K562 (cell line): ENCODE measurements at regions not wholly inside any gene's neighbourhood (a gene's known extent, or its start where the extent isn't known, plus 50 kb on each side); places are given as distances from the start of the nearest gene placed in this dataset.

Experiments
- ATAC-seq: fragments of 200-7000 bp; cut with Tn5 transposase; 3 replicates; pipeline ENCODE4 v1.9.1; 2020; ENCODE audit warnings: moderate library complexity
- BruUV-seq: library from RNA; stranded (reverse); fragments of 400-500 nt; replicated peaks from 2 replicates; lab custom pipeline; 2021; lab: Mats Ljungman, UMichigan
- CTCF ChIA-PET: fragments of 300-600 bp; formaldehyde crosslinking; extraction: SDS; loops from one replicate; lab custom pipeline; 2021; ENCODE audit warnings: low intra/inter-chr PET ratio; lab: Yijun Ruan, JAX
- POLR2A ChIA-PET: fragments of 300-600, 350-650 bp; sonication (Branson Sonifier 250); formaldehyde crosslinking; extraction: SDS; loops from one replicate; lab custom pipeline; 2021; ENCODE audit warnings: antibody characterized with exemption, inconsistent platforms; lab: Yijun Ruan, JAX
- DNase-seq, 4 experiments: peaks; one replicate each; pipeline versions ENCODE4 v3.0.0 to v3.0.0-alpha.2; 2011 to 2018; ENCODE audit warnings: low spot score in 3 of 4, mixed read lengths in 3 of 4; ENCODE audit errors: extremely low read depth in 1 of 4
- FAIRE-seq: peaks from 2 replicates; lab custom pipeline; 2011; peaks lifted over from hg19 to GRCh38; lab: Jason Lieb, UNC
- H2AFZ ChIP-seq: 2 replicates; pipeline ENCODE4 v1.6.0; 2011; ENCODE audit warnings: low read depth, low read length, control low read depth, inconsistent platforms
- H3K27ac ChIP-seq: fragments of 200-600 bp; 3 replicates; pipeline ENCODE4 v1.8.0; 2011; ENCODE audit warnings: low read depth, mild to moderate bottlenecking, control low read depth, inconsistent platforms, low read length, moderate library complexity, mixed read lengths; ENCODE audit errors: extremely low read depth
- H3K27me3 ChIP-seq, 2 experiments: fragments of 300-600 bp in 1 of 2; 2 replicates in 1 of 2; 3 replicates in 1 of 2; pipeline versions ENCODE4 v1.6.0 to v1.8.0; 2011; ENCODE audit warnings: inconsistent platforms in 2 of 2, low read length in 2 of 2, mild to moderate bottlenecking in 1 of 2, mixed read lengths in 1 of 2, moderate library complexity in 1 of 2; ENCODE audit not compliant: control insufficient read depth in 2 of 2, insufficient read depth in 2 of 2
- H3K36me3 ChIP-seq: fragments of 300-600 bp; 3 replicates; pipeline ENCODE4 v1.8.0; 2011; ENCODE audit warnings: mild to moderate bottlenecking, low read length, inconsistent platforms; ENCODE audit not compliant: control insufficient read depth, insufficient read depth
- H3K4me1 ChIP-seq, 2 experiments: fragments of 200-600 bp in 1 of 2; replicated peaks in 1 of 2; 2 replicates in 1 of 2; 3 replicates in 1 of 2; pipeline versions ENCODE4 v1.5.1 to v1.8.0; 2011; ENCODE audit warnings: inconsistent platforms in 2 of 2, low read length in 2 of 2, mild to moderate bottlenecking in 1 of 2, mixed read lengths in 1 of 2, moderate library complexity in 1 of 2; ENCODE audit not compliant: control insufficient read depth in 2 of 2, insufficient read depth in 2 of 2
- H3K4me2 ChIP-seq: 2 replicates; pipeline ENCODE4 v1.6.1; 2011; ENCODE audit warnings: low read length, control low read depth, inconsistent platforms, mixed read lengths; ENCODE audit not compliant: insufficient read depth
- H3K4me3 ChIP-seq: fragments of 200-600 bp; sonication (generic), shearing (Covaris generic); 2 replicates; pipeline ENCODE4 v1.5.1; 2016; ENCODE audit warnings: control low read depth, inconsistent platforms
- H3K79me2 ChIP-seq: fragments of 200-600 bp; 3 replicates; pipeline ENCODE4 v1.8.0; 2011; ENCODE audit warnings: low read length, inconsistent platforms; ENCODE audit not compliant: control insufficient read depth, insufficient read depth
- H3K9ac ChIP-seq, 2 experiments: 2 replicates each; pipeline versions ENCODE4 v1.6.0 to v1.6.1; 2011; ENCODE audit warnings: low read depth in 2 of 2, low read length in 2 of 2, control low read depth in 1 of 2, inconsistent platforms in 1 of 2, mild to moderate bottlenecking in 1 of 2, mixed read lengths in 1 of 2; ENCODE audit not compliant: insufficient read depth in 1 of 2
- H3K9me1 ChIP-seq: one replicate; pipeline ENCODE4 v1.6.0; 2011; ENCODE audit warnings: inconsistent platforms, mild to moderate bottlenecking, low read length, moderate library complexity; ENCODE audit not compliant: control insufficient read depth, insufficient read depth
- H3K9me3 ChIP-seq: replicated peaks from 2 replicates; pipeline ENCODE4 v1.5.1; 2011; ENCODE audit warnings: low read depth, low read length, inconsistent platforms; ENCODE audit not compliant: control insufficient read depth, insufficient read depth
- H4K20me1 ChIP-seq: replicated peaks from 2 replicates; pipeline ENCODE4 v1.6.1; 2011; ENCODE audit warnings: low read length, inconsistent platforms, mixed read lengths; ENCODE audit not compliant: control insufficient read depth, insufficient read depth
- CCNT2 ChIP-seq: IDR thresholded peaks from 2 replicates; pipeline ENCODE4 v1.6.1; 2011; ENCODE audit warnings: borderline replicate concordance, low read depth, mild to moderate bottlenecking, moderate library complexity, mixed read lengths, low read length; ENCODE audit not compliant: insufficient read length; ENCODE audit errors: extremely low read depth
- COPS2 ChIP-seq: fragments of 450-650 bp; conservative IDR thresholded peaks from 2 replicates; pipeline ENCODE4 v1.6.1; 2016; ENCODE audit warnings: mild to moderate bottlenecking, moderate library complexity
- EWSR1 ChIP-seq: fragments of 450-650 bp; IDR thresholded peaks from 2 replicates; pipeline ENCODE4 v1.6.1; 2018; ENCODE audit warnings: borderline replicate concordance, mild to moderate bottlenecking, low read depth, moderate library complexity; ENCODE audit not compliant: partially characterized antibody
- NFE2L1 ChIP-seq: fragments of 450-650 bp; IDR thresholded peaks from 2 replicates; pipeline ENCODE4 v1.6.1; 2016; ENCODE audit warnings: missing genetic modification characterization, low read depth, mild to moderate bottlenecking, missing compliant biosample characterization, moderate library complexity, borderline replicate concordance
- NFIX ChIP-seq: fragments of 250-450 bp; sonication (Bioruptor Pico); IDR thresholded peaks from 2 replicates; pipeline ENCODE4 v1.4.0; 2020; ENCODE audit warnings: low read depth, mild to moderate bottlenecking, moderate library complexity
- PHF8 ChIP-seq: fragments of 200-600 bp; sonication (generic); IDR thresholded peaks from 2 replicates; pipeline ENCODE4 v1.6.1; 2012; ENCODE audit warnings: mixed run types, mild to moderate bottlenecking, inconsistent platforms, low read length, moderate library complexity, borderline replicate concordance
- RBM22 ChIP-seq: fragments of 200-400 bp; formaldehyde crosslinking; IDR thresholded peaks from 2 replicates; pipeline ENCODE4 v1.6.1; 2018; ENCODE audit warnings: low read length, low read depth; ENCODE audit not compliant: poor library complexity, severe bottlenecking
- SETDB1 ChIP-seq: IDR thresholded peaks from one replicate; pipeline ENCODE4 v1.6.1; 2012; ENCODE audit warnings: low read length, control low read depth, inconsistent platforms
- SIRT6 ChIP-seq: IDR thresholded peaks from one replicate; pipeline ENCODE4 v1.6.1; 2012; ENCODE audit warnings: low read depth, mild to moderate bottlenecking, control low read depth, inconsistent platforms, low read length, moderate library complexity
- SMAD3 ChIP-seq: fragments of 450-650 bp; formaldehyde crosslinking; conservative IDR thresholded peaks from 2 replicates; pipeline ENCODE4 v1.4.0; 2020; ENCODE audit warnings: mild to moderate bottlenecking
- ZNF766 ChIP-seq: fragments of 200-800 bp; sonication (Bioruptor generic); conservative IDR thresholded peaks from 2 replicates; pipeline ENCODE4 v1.6.1; 2016; ENCODE audit warnings: missing genetic modification characterization, missing compliant biosample characterization
- WGBS: fragments of 100-300 bp; shearing (Covaris generic); methylation state at CpG from one replicate; pipeline ENCODE4 v1.1.6; 2016; ENCODE audit warnings: low coverage, mixed read lengths; ENCODE audit not compliant: insufficient coverage; ENCODE audit errors: missing lambda C conversion rate; 5-methylcytosine and 5-hydroxymethylcytosine counted together
- in situ Hi-C: fragments of 300-500 bp; cut with MboI; formaldehyde crosslinking; loops from 4 replicates; pipeline ENCODE4 v1.15.0; 2018; ENCODE audit warnings: inconsistent platforms, mixed read lengths
- intact Hi-C: fragments of 100-400 bp; cut with micrococcal nuclease; formaldehyde crosslinking; loops from 2 replicates; pipeline ENCODE4 v1.14.2; 2022
- TF ChIP-seq, protein P1 (sequence below): sonication (generic); formaldehyde crosslinking; IDR thresholded peaks from 2 replicates; pipeline ENCODE4 v1.9.0; 2022; ENCODE audit warnings: mild to moderate bottlenecking, missing genetic modification reagents
- TF ChIP-seq, protein P2 (sequence below): fragments of 150-350 bp; IDR thresholded peaks from 2 replicates; pipeline ENCODE4 v1.6.1; 2014; ENCODE audit warnings: low read depth, mild to moderate bottlenecking, low read length, borderline replicate concordance
- TF ChIP-seq, protein P3 (sequence below): sonication (generic); formaldehyde crosslinking; IDR thresholded peaks from 2 replicates; pipeline ENCODE4 v1.8.1; 2022; ENCODE audit warnings: missing genetic modification reagents
- TF ChIP-seq, protein P4 (sequence below): fragments of 450-650 bp; IDR thresholded peaks from one replicate; pipeline ENCODE4 v1.6.1; 2018; ENCODE audit warnings: mild to moderate bottlenecking, moderate library complexity; ENCODE audit not compliant: partially characterized antibody

DNA sequence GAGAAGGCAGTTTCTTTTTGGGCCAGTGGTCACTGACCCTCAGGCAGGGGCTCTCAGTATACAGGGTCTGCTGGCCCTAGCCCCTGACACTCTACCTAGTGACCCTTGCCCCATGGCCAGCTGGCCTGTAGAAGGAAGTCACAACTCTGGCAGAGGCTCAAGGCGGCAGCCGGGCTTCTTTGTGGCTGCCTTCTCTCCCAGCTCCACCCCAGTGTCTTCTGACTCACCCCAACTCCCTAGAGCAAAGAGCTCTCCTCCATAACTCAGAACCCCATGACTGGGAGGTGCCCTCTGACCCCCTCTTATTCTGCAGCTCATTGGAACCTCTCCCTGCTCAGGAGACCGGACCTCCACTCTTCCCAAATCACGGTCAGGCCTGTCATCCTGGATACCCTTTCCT, 358.2 kb downstream of the FGFR2 start:
- ChIA-PET POLR2A (no interaction called here), CTCF (no interaction called here)
- TF ChIP-seq, protein P1, sequence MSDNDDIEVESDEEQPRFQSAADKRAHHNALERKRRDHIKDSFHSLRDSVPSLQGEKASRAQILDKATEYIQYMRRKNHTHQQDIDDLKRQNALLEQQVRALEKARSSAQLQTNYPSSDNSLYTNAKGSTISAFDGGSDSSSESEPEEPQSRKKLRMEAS, result no peak
- TF ChIP-seq SIRT6, result no peak
- TF ChIP-seq, protein P2, sequence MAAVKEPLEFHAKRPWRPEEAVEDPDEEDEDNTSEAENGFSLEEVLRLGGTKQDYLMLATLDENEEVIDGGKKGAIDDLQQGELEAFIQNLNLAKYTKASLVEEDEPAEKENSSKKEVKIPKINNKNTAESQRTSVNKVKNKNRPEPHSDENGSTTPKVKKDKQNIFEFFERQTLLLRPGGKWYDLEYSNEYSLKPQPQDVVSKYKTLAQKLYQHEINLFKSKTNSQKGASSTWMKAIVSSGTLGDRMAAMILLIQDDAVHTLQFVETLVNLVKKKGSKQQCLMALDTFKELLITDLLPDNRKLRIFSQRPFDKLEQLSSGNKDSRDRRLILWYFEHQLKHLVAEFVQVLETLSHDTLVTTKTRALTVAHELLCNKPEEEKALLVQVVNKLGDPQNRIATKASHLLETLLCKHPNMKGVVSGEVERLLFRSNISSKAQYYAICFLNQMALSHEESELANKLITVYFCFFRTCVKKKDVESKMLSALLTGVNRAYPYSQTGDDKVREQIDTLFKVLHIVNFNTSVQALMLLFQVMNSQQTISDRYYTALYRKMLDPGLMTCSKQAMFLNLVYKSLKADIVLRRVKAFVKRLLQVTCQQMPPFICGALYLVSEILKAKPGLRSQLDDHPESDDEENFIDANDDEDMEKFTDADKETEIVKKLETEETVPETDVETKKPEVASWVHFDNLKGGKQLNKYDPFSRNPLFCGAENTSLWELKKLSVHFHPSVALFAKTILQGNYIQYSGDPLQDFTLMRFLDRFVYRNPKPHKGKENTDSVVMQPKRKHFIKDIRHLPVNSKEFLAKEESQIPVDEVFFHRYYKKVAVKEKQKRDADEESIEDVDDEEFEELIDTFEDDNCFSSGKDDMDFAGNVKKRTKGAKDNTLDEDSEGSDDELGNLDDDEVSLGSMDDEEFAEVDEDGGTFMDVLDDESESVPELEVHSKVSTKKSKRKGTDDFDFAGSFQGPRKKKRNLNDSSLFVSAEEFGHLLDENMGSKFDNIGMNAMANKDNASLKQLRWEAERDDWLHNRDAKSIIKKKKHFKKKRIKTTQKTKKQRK, result no peak
- no peak for TF ChIP-seq COPS2
- no peak for TF ChIP-seq PHF8
- no peak for TF ChIP-seq NFIX (CRISPR knock-in tag)
- no peak for TF ChIP-seq CCNT2
- TF ChIP-seq, protein P3, sequence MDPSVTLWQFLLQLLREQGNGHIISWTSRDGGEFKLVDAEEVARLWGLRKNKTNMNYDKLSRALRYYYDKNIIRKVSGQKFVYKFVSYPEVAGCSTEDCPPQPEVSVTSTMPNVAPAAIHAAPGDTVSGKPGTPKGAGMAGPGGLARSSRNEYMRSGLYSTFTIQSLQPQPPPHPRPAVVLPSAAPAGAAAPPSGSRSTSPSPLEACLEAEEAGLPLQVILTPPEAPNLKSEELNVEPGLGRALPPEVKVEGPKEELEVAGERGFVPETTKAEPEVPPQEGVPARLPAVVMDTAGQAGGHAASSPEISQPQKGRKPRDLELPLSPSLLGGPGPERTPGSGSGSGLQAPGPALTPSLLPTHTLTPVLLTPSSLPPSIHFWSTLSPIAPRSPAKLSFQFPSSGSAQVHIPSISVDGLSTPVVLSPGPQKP (CRISPR knock-in tag), result no peak
- no peak for TF ChIP-seq SMAD3
- TF ChIP-seq RBM22, result no peak
- TF ChIP-seq ZNF766 (CRISPR knock-in tag), result no peak
- TF ChIP-seq NFE2L1, result no peak
- TF ChIP-seq EWSR1, result no peak
- TF ChIP-seq, protein P4, sequence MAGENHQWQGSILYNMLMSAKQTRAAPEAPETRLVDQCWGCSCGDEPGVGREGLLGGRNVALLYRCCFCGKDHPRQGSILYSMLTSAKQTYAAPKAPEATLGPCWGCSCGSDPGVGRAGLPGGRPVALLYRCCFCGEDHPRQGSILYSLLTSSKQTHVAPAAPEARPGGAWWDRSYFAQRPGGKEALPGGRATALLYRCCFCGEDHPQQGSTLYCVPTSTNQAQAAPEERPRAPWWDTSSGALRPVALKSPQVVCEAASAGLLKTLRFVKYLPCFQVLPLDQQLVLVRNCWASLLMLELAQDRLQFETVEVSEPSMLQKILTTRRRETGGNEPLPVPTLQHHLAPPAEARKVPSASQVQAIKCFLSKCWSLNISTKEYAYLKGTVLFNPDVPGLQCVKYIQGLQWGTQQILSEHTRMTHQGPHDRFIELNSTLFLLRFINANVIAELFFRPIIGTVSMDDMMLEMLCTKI, result no peak
- no peak for TF ChIP-seq SETDB1
- intact Hi-C loops (no loop called here), in situ Hi-C loops (no loop called here)
- H3K79me2 ChIP-seq, result no peaks in the 10 kb centered on the region
- H3K9me1 ChIP-seq, result no peaks in the 10 kb centered on the region
- no peaks in the 10 kb centered on the region for H3K9me3 ChIP-seq
- H3K4me1 ChIP-seq, result no peaks in the 10 kb centered on the region
- no peak overlapping the region for H2AFZ ChIP-seq
- DNase-seq, result no peak
- H3K4me3 ChIP-seq, result no peak overlapping the region
- ATAC-seq, result no peak
- no TSS peak for BruUV-seq
- H3K4me2 ChIP-seq, result no peak overlapping the region
- WGBS, result 0% methylated on average over 2 of the region's 4 CpGs
- no peaks in the 10 kb centered on the region for H4K20me1 ChIP-seq
- H3K27ac ChIP-seq, result no peak overlapping the region
- no peaks in the 10 kb centered on the region for H3K36me3 ChIP-seq
- no peak overlapping the region for H3K9ac ChIP-seq
- FAIRE-seq, result no peak
- H3K27me3 ChIP-seq, result no peaks in the 10 kb centered on the region
